H1 (cell line): ENCODE measurements at regions not wholly inside any gene's neighbourhood (a gene's known extent, or its start where the extent isn't known, plus 50 kb on each side); places are given as distances from the start of the nearest gene placed in this dataset.

Experiments
- CTCF ChIA-PET: fragments of 300-600 bp; sonication (Branson Sonifier 250); formaldehyde crosslinking; loops from one replicate; lab custom pipeline; 2021; ENCODE audit not compliant: partially characterized antibody; lab: Charles Lee
- POLR2A ChIA-PET: fragments of 300-600 bp; sonication (Branson Sonifier 250); formaldehyde crosslinking; loops from one replicate; lab custom pipeline; 2021; ENCODE audit warnings: inconsistent platforms; ENCODE audit not compliant: partially characterized antibody; lab: Charles Lee
- DNase-seq, 2 experiments: peaks; one replicate each; pipeline versions ENCODE4 v3.0.0 to v3.0.0-alpha.2; 2010 to 2022; ENCODE audit warnings: low spot score in 2 of 2, low read depth in 1 of 2, mixed read lengths in 1 of 2
- FAIRE-seq: peaks from 2 replicates; lab custom pipeline; 2011; peaks lifted over from hg19 to GRCh38; lab: Jason Lieb, UNC
- H2AFZ ChIP-seq: 2 replicates; pipeline ENCODE4 v1.8.1; 2012; ENCODE audit warnings: low read length, inconsistent platforms
- H2AK5ac ChIP-seq: 2 replicates; pipeline ENCODE4 v1.6.1; 2013; ENCODE audit warnings: low read depth, low read length
- H2BK120ac ChIP-seq: replicated peaks from 2 replicates; pipeline ENCODE3; 2013; ENCODE audit warnings: low read depth, low read length, inconsistent platforms
- H2BK12ac ChIP-seq: 2 replicates; pipeline ENCODE4 v1.6.1; 2013; ENCODE audit warnings: low read depth, low read length
- H2BK15ac ChIP-seq: 2 replicates; pipeline ENCODE4 v1.6.1; 2013; ENCODE audit warnings: low read length
- H2BK20ac ChIP-seq: 2 replicates; pipeline ENCODE4 v1.6.1; 2013; ENCODE audit warnings: low read length
- H2BK5ac ChIP-seq: 2 replicates; pipeline ENCODE4 v1.6.1; 2013; ENCODE audit warnings: low read depth, low read length
- H3K14ac ChIP-seq: 2 replicates; pipeline ENCODE4 v1.6.1; 2013; ENCODE audit warnings: inconsistent platforms; ENCODE audit not compliant: insufficient read length
- H3K18ac ChIP-seq: 2 replicates; pipeline ENCODE4 v1.6.1; 2013; ENCODE audit warnings: low read length; ENCODE audit errors: extremely low read depth
- H3K23ac ChIP-seq: 2 replicates; pipeline ENCODE4 v1.6.1; 2013; ENCODE audit warnings: inconsistent platforms; ENCODE audit not compliant: insufficient read length
- H3K23me2 ChIP-seq: 2 replicates; pipeline ENCODE4 v1.6.1; 2013; ENCODE audit warnings: low read depth, low read length
- H3K27ac ChIP-seq: 2 replicates; pipeline ENCODE4 v1.6.1; 2011; ENCODE audit warnings: low read depth, low read length, inconsistent platforms
- H3K27me3 ChIP-seq, 4 experiments: replicated peaks in 1 of 4; 1 replicate in 1 of 4; 2 replicates in 3 of 4; pipeline versions ENCODE4 v1.6.1 to v1.8.1; 2011 to 2013; ENCODE audit warnings: low read length in 3 of 4, mild to moderate bottlenecking in 3 of 4, inconsistent platforms in 2 of 4, mixed read lengths in 2 of 4, moderate library complexity in 1 of 4; ENCODE audit not compliant: control insufficient read depth in 3 of 4, insufficient read depth in 3 of 4; ENCODE audit errors: extremely low read depth in 1 of 4
- H3K36me3 ChIP-seq, 4 experiments: 2 replicates each; pipeline versions ENCODE4 v1.6.1 to v1.8.1; 2011 to 2013; ENCODE audit warnings: mild to moderate bottlenecking in 4 of 4, low read length in 3 of 4, moderate library complexity in 2 of 4, control low read depth in 1 of 4, inconsistent platforms in 1 of 4; ENCODE audit not compliant: insufficient read depth in 4 of 4, control insufficient read depth in 2 of 4
- H3K4ac ChIP-seq: replicated peaks from 2 replicates; pipeline ENCODE3; 2013; ENCODE audit warnings: low read length, low read depth, mixed read lengths, inconsistent platforms; ENCODE audit not compliant: insufficient read length
- H3K4me1 ChIP-seq, 4 experiments: replicated peaks in 1 of 4; 1 replicate in 1 of 4; 2 replicates in 3 of 4; pipeline versions ENCODE4 v1.6.1 to v1.8.1; 2011 to 2013; ENCODE audit warnings: low read length in 3 of 4, inconsistent platforms in 2 of 4, mixed read lengths in 1 of 4; ENCODE audit not compliant: insufficient read depth in 4 of 4, control insufficient read depth in 3 of 4
- H3K4me2 ChIP-seq, 2 experiments: 2 replicates each; pipeline versions ENCODE4 v1.6.1 to v1.8.1; 2011 to 2013; ENCODE audit warnings: low read depth in 2 of 2, low read length in 2 of 2, control low read depth in 1 of 2, inconsistent platforms in 1 of 2, mild to moderate bottlenecking in 1 of 2; ENCODE audit not compliant: insufficient read depth in 1 of 2
- H3K4me3 ChIP-seq, 4 experiments: fragments of 200-600, 300-600 bp in 1 of 4; sonication (generic), shearing (Covaris generic), sonication (Bioruptor Twin) in 1 of 4; 2 replicates each; pipeline versions ENCODE4 v1.5.1 to v1.8.1; 2011 to 2016; ENCODE audit warnings: low read length in 4 of 4, low read depth in 3 of 4, control low read depth in 2 of 4, inconsistent platforms in 2 of 4, mild to moderate bottlenecking in 2 of 4, mixed read lengths in 1 of 4, moderate library complexity in 1 of 4; ENCODE audit not compliant: insufficient read depth in 2 of 4; ENCODE audit errors: extremely low read depth in 1 of 4
- H3K56ac ChIP-seq: replicated peaks from 2 replicates; pipeline ENCODE3; 2013; ENCODE audit warnings: low read depth, mild to moderate bottlenecking, mixed read lengths, low read length, inconsistent platforms; ENCODE audit not compliant: insufficient read length
- H3K79me1 ChIP-seq: 2 replicates; pipeline ENCODE4 v1.6.1; 2013; ENCODE audit warnings: low read depth, low read length, control low read depth
- H3K79me2 ChIP-seq, 2 experiments: 2 replicates each; pipeline versions ENCODE4 v1.6.1 to v1.8.1; 2012 to 2013; ENCODE audit warnings: low read length in 2 of 2, mild to moderate bottlenecking in 2 of 2, inconsistent platforms in 1 of 2; ENCODE audit not compliant: insufficient read depth in 2 of 2, control insufficient read depth in 1 of 2
- H3K9ac ChIP-seq, 4 experiments: replicated peaks in 1 of 4; 1 replicate in 1 of 4; 2 replicates in 3 of 4; pipeline versions ENCODE4 v1.6.1 to v1.8.1; 2011 to 2013; ENCODE audit warnings: low read depth in 3 of 4, low read length in 3 of 4, control low read depth in 2 of 4, mild to moderate bottlenecking in 2 of 4, moderate library complexity in 2 of 4, inconsistent platforms in 1 of 4; ENCODE audit errors: extremely low read depth in 1 of 4
- H3K9me3 ChIP-seq, 2 experiments: 2 replicates each; pipeline versions ENCODE4 v1.6.1 to v1.8.1; 2012 to 2013; ENCODE audit warnings: mild to moderate bottlenecking in 2 of 2, moderate library complexity in 2 of 2, control low read depth in 1 of 2, inconsistent platforms in 1 of 2, low read depth in 1 of 2, low read length in 1 of 2, mixed read lengths in 1 of 2; ENCODE audit not compliant: insufficient read depth in 2 of 2
- H4K20me1 ChIP-seq, 2 experiments: replicated peaks in 1 of 2; 2 replicates each; pipeline versions ENCODE3 to v1.8.1; 2011 to 2013; ENCODE audit warnings: inconsistent platforms in 2 of 2, low read length in 2 of 2, mild to moderate bottlenecking in 1 of 2; ENCODE audit not compliant: insufficient read depth in 2 of 2, control insufficient read depth in 1 of 2
- H4K5ac ChIP-seq: 2 replicates; pipeline ENCODE4 v1.6.1; 2013; ENCODE audit warnings: low read length, low read depth, mixed read lengths, inconsistent platforms; ENCODE audit not compliant: insufficient read length
- H4K8ac ChIP-seq: 2 replicates; pipeline ENCODE4 v1.8.0; 2013; ENCODE audit warnings: mild to moderate bottlenecking, moderate library complexity, low read length, inconsistent platforms; ENCODE audit not compliant: insufficient read depth; ENCODE audit errors: extremely low read depth
- H4K91ac ChIP-seq: replicated peaks from 2 replicates; pipeline ENCODE3; 2013; ENCODE audit warnings: low read length, mixed read lengths, inconsistent platforms; ENCODE audit not compliant: insufficient read length
- JUND ChIP-seq: IDR thresholded peaks from 2 replicates; pipeline ENCODE4 v1.6.1; 2011; ENCODE audit warnings: mild to moderate bottlenecking, improper control_type of control experiment, low read length
- KDM4A ChIP-seq: IDR thresholded peaks from one replicate; pipeline ENCODE4 v1.7.1; 2012; ENCODE audit warnings: low read depth, mild to moderate bottlenecking, moderate library complexity, low read length, inconsistent platforms; ENCODE audit not compliant: severe bottlenecking
- POLR2A ChIP-seq, 2 experiments: IDR thresholded peaks; 1 replicate in 1 of 2; 2 replicates in 1 of 2; pipeline ENCODE4 v1.6.1; 2011; ENCODE audit warnings: low read depth in 2 of 2, low read length in 2 of 2, mild to moderate bottlenecking in 2 of 2; ENCODE audit errors: control extremely low read depth in 1 of 2
- YY1 ChIP-seq: IDR thresholded peaks from 2 replicates; pipeline ENCODE4 v1.6.1; 2011; ENCODE audit warnings: low read depth, mild to moderate bottlenecking, low read length
- WGBS, 2 experiments: shearing (Covaris generic) in 1 of 2; methylation state at CpG; one replicate each; pipeline versions ENCODE4 v1.1.6 to v1.1.7; 2013 to 2015; ENCODE audit warnings: low lambda C conversion rate in 2 of 2, mixed read lengths in 2 of 2, inconsistent platforms in 1 of 2, low coverage in 1 of 2, missing lambda C conversion rate in 1 of 2; ENCODE audit not compliant: insufficient replicate concordance in 2 of 2, insufficient coverage in 1 of 2, insufficient read length in 1 of 2; ENCODE audit errors: extremely low coverage in 1 of 2, missing lambda C conversion rate in 1 of 2; 5-methylcytosine and 5-hydroxymethylcytosine counted together

GRCh38 chr3:159852821-159853505 lies 135.7 kb upstream of the IL12A start:
- Histone ChIP-seq H3K23me2 (no peaks in the 10 kb centered on the region), H2BK20ac (no peak overlapping the region), H3K4me3 (peak overlapping the region in 1 of 4 experiments; percentile 1; a peak in 1 of 8 replicates), H3K36me3 (0 out of 8 replicates have a peak, but pooled peaks cover 0 to 3% (median 0%) of the 10 kb centered on the region in 4 experiments), H3K4me2 (peak overlapping the region; percentile 42 to 58), H3K27ac (peak overlapping the region; percentile 51; the same call in 1 of the 2 replicates), H3K14ac (no peak overlapping the region), H4K91ac (no peak overlapping the region), H2BK12ac (peak overlapping the region; percentile 50; the same call in 1 of the 2 replicates), H3K27me3 (no peaks in the 10 kb centered on the region), H3K9ac (no peak overlapping the region), H3K9me3 (peaks cover 3 to 5% of the 10 kb centered on the region in 2 experiments; a peak in 2 of 4 replicates), H4K8ac (no peak overlapping the region), H3K4me1 (peaks cover 0 to 10% (median 6%) of the 10 kb centered on the region in 4 experiments; a peak in 5 of 7 replicates), H3K23ac (no peak overlapping the region), H2AFZ (no peak overlapping the region), H3K79me1 (peaks cover 7% of the 10 kb centered on the region; the same call in 1 of the 2 replicates), H2BK5ac (0 out of 2 replicates have a peak overlapping the region, but pooled peaks have one; percentile 39), H3K18ac (peak overlapping the region; percentile 22; the same call in 1 of the 2 replicates), H4K5ac (no peak overlapping the region), H2AK5ac (no peak overlapping the region), H3K4ac (peak overlapping the region; percentile 12), H3K56ac (no peak overlapping the region), H2BK120ac (no peak overlapping the region), H3K79me2 (peaks cover 0 to 40% of the 10 kb centered on the region in 2 experiments; a peak in 2 of 4 replicates), H2BK15ac (no peak overlapping the region), H4K20me1 (no peaks in the 10 kb centered on the region)
- ChIA-PET POLR2A (interaction anchor here (5.2 kb wide), 1 partner anchor 13 kb away, joined by 23 read pairs; the partner anchor contains the start of gene SCHIP1), CTCF (interaction anchor here (1.1 to 4.7 kb wide), 6 partner anchors 9 to 151 kb away, joined by 3 to 20 read pairs (median 6); no protein-coding TSS in a partner anchor)
- TF ChIP-seq KDM4A: no peak
- 0 out of 3 replicates have a peak, but pooled peaks of 1 of the 2 experiments have one; percentile 28 for TF ChIP-seq POLR2A (IDR thresholded peaks at IDR 0.05; ENCODE audit: control extremely low read depth in 1 of 2, low read depth in 2 of 2, low read length in 2 of 2)
- TF ChIP-seq JUND: peak; percentile 87
- no peak for TF ChIP-seq YY1
- no peak for FAIRE-seq
- DNase-seq: no peak
- 57% methylated on average over 11 of the region's 11 CpGs; no CpG with 5 or more reads in 1 of the 2 experiments for WGBS, 2 experiments
